Breast epithelium (tissue), 3 donors: ENCODE measurements at regions not wholly inside any gene's neighbourhood (a gene's known extent, or its start where the extent isn't known, plus 50 kb on each side); places are given as distances from the start of the nearest gene placed in this dataset.

Experiments
- POLR2AphosphoS5 ChIP-seq, 3 donors: sonication (generic); formaldehyde crosslinking; IDR thresholded peaks; one replicate each; pipeline ENCODE4 v1.6.1; 2017; ENCODE audit warnings: antibody characterized with exemption in 3 of 3
- TF ChIP-seq, protein P1 (sequence below), 3 donors: fragments of 450-650 bp; IDR thresholded peaks; one replicate each; pipeline ENCODE4 v1.5.1; 2016 to 2017; ENCODE audit warnings: antibody characterized with exemption in 3 of 3, mild to moderate bottlenecking in 3 of 3, moderate library complexity in 3 of 3

- TF ChIP-seq, protein P1, sequence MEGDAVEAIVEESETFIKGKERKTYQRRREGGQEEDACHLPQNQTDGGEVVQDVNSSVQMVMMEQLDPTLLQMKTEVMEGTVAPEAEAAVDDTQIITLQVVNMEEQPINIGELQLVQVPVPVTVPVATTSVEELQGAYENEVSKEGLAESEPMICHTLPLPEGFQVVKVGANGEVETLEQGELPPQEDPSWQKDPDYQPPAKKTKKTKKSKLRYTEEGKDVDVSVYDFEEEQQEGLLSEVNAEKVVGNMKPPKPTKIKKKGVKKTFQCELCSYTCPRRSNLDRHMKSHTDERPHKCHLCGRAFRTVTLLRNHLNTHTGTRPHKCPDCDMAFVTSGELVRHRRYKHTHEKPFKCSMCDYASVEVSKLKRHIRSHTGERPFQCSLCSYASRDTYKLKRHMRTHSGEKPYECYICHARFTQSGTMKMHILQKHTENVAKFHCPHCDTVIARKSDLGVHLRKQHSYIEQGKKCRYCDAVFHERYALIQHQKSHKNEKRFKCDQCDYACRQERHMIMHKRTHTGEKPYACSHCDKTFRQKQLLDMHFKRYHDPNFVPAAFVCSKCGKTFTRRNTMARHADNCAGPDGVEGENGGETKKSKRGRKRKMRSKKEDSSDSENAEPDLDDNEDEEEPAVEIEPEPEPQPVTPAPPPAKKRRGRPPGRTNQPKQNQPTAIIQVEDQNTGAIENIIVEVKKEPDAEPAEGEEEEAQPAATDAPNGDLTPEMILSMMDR (IDR thresholded peaks at IDR 0.05), result no peak
- no peak for TF ChIP-seq POLR2AphosphoS5 (IDR thresholded peaks at IDR 0.05)
These were observed 720.2 kb upstream of the C9orf72 start for GRCh38 chr9:28293369-28294090.
